Suprapubic skin (tissue), 4 donors: ENCODE measurements at regions not wholly inside any gene's neighbourhood (a gene's known extent, or its start where the extent isn't known, plus 50 kb on each side); places are given as distances from the start of the nearest gene placed in this dataset.

Experiments
- EP300 ChIP-seq: sonication (generic); formaldehyde crosslinking; IDR thresholded peaks from one replicate; pipeline ENCODE4 v1.6.1; 2017; ENCODE audit warnings: antibody characterized with exemption
- POLR2A ChIP-seq, 2 donors: fragments of 450-650 bp; IDR thresholded peaks; one replicate each; pipeline ENCODE4 v1.6.1; 2017; ENCODE audit warnings: antibody characterized with exemption in 2 of 2, mild to moderate bottlenecking in 2 of 2, moderate library complexity in 2 of 2
- POLR2AphosphoS5 ChIP-seq, 3 donors: sonication (generic); formaldehyde crosslinking; IDR thresholded peaks; one replicate each; pipeline ENCODE4 v1.6.1; 2017; ENCODE audit warnings: antibody characterized with exemption in 3 of 3
- TF ChIP-seq, protein P1 (sequence below), 2 donors: fragments of 200-600 bp in 1 of 2; fragments of 450-650 bp in 1 of 2; sonication (generic) in 1 of 2; IDR thresholded peaks; one replicate each; pipeline ENCODE4 v1.5.1; 2016 to 2019; ENCODE audit warnings: antibody characterized with exemption in 2 of 2, mild to moderate bottlenecking in 1 of 2, moderate library complexity in 1 of 2

DNA sequence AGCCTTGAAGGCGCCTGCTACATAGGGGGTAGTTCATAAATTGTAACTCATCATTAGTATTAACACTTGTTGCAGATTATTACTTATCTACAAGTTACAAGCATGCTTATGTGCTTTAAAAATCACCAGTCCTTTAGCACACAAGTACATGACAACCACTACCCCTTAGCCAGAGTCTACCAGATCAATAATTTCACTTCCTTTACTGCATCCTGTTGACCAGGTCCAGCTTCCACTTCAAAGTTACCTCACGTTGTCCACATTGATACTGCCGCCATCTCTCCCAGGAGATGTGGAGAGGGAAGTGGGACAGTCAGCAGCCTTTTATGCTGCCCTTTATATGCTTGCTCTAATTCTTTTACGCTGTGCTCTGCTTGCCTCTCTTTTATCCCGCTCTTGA lies 231.3 kb upstream of the CXXC4 start:
- TF ChIP-seq POLR2AphosphoS5 (IDR thresholded peaks at IDR 0.05) (no peak), POLR2A (IDR thresholded peaks at IDR 0.05) (no peak), EP300 (no peak)
- TF ChIP-seq, protein P1, sequence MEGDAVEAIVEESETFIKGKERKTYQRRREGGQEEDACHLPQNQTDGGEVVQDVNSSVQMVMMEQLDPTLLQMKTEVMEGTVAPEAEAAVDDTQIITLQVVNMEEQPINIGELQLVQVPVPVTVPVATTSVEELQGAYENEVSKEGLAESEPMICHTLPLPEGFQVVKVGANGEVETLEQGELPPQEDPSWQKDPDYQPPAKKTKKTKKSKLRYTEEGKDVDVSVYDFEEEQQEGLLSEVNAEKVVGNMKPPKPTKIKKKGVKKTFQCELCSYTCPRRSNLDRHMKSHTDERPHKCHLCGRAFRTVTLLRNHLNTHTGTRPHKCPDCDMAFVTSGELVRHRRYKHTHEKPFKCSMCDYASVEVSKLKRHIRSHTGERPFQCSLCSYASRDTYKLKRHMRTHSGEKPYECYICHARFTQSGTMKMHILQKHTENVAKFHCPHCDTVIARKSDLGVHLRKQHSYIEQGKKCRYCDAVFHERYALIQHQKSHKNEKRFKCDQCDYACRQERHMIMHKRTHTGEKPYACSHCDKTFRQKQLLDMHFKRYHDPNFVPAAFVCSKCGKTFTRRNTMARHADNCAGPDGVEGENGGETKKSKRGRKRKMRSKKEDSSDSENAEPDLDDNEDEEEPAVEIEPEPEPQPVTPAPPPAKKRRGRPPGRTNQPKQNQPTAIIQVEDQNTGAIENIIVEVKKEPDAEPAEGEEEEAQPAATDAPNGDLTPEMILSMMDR (IDR thresholded peaks at IDR 0.05), result no peak
